ENCODE measurements at regions not wholly inside any gene's neighbourhood (a gene's known extent, or its start where the extent isn't known, plus 50 kb on each side); places are given as distances from the start of the nearest gene placed in this dataset.

DNA sequence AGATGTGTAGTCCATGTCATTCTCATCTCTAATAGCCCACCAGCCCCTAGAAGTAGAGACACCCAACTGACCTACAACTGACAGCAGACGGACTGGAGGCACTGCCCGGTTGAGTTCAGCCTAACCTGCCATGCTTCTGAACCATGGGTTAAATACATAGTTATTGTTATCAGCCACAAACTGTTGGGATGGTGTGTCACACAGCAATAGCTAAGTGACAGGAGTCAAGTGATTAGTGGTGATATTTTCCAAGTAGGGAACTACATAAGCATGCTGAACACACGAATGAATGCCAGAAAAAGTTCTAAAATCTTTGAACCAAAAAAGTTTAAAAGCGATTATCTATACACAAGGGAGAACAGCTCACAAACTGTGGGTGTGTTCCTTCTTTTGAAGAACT lies 80.1 kb downstream of the SYNE3 start:
- Histone ChIP-seq H4K20me1 (ENCODE audit: control insufficient read depth, extremely low read depth, insufficient read depth, low read length) (no peaks in the 10 kb centered on the region), H3K9ac (ENCODE audit: control insufficient read depth, extremely low read depth, insufficient read depth, low read length) (no peak overlapping the region), H3K4me3 (ENCODE audit: control insufficient read depth in 2 of 3, extremely low read depth in 1 of 3, insufficient read depth in 2 of 3, low read depth in 1 of 3, low read length in 3 of 3) (no peak overlapping the region), H3K4me1 (ENCODE audit: control insufficient read depth, extremely low read depth, insufficient read depth, low read length) (no peaks in the 10 kb centered on the region), H3K79me2 (ENCODE audit: control insufficient read depth, insufficient read depth, low read length) (no peaks in the 10 kb centered on the region), H3K4me2 (ENCODE audit: control insufficient read depth, extremely low read depth, insufficient read depth, low read depth, low read length) (no peak overlapping the region), H2AFZ (ENCODE audit: control insufficient read depth, low read length) (no peak overlapping the region), H3K27ac (ENCODE audit: control insufficient read depth, insufficient read depth, low read length) (no peak overlapping the region), H3K9me3 (ENCODE audit: control insufficient read depth, low read depth, low read length) (no peaks in the 10 kb centered on the region), H3K9me1 (ENCODE audit: control insufficient read depth, extremely low read depth, insufficient read depth, low read length) (no peaks in the 10 kb centered on the region), H3K36me3 (ENCODE audit: control insufficient read depth in 2 of 2, extremely low read depth in 1 of 2, insufficient read depth in 2 of 2, low read length in 2 of 2) (peaks cover 0 to 4% of the 10 kb centered on the region in 2 experiments), H3K27me3 (ENCODE audit: control insufficient read depth, extremely low read depth, insufficient read depth, low read length) (no peaks in the 10 kb centered on the region)
- no peak for TF ChIP-seq EZH2 (IDR thresholded peaks at IDR 0.05; ENCODE audit: low read length)
- TF ChIP-seq, protein P1, sequence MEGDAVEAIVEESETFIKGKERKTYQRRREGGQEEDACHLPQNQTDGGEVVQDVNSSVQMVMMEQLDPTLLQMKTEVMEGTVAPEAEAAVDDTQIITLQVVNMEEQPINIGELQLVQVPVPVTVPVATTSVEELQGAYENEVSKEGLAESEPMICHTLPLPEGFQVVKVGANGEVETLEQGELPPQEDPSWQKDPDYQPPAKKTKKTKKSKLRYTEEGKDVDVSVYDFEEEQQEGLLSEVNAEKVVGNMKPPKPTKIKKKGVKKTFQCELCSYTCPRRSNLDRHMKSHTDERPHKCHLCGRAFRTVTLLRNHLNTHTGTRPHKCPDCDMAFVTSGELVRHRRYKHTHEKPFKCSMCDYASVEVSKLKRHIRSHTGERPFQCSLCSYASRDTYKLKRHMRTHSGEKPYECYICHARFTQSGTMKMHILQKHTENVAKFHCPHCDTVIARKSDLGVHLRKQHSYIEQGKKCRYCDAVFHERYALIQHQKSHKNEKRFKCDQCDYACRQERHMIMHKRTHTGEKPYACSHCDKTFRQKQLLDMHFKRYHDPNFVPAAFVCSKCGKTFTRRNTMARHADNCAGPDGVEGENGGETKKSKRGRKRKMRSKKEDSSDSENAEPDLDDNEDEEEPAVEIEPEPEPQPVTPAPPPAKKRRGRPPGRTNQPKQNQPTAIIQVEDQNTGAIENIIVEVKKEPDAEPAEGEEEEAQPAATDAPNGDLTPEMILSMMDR (optimal IDR thresholded peaks at IDR 0.05 in 1 of 3, IDR thresholded peaks at IDR 0.05 in 1 of 3, conservative IDR thresholded peaks at IDR 0.05 in 1 of 3; ENCODE audit: extremely low read depth in 1 of 3, insufficient read depth in 2 of 3, low read length in 3 of 3), result no peak
- FAIRE-seq, result no peak
- dilution Hi-C loops (cut with MboI; ENCODE audit: extremely low pct_ligation_motif_present, low sequenced_read_pairs), result no loop called here
- DNase-seq (ENCODE audit: low read depth, low spot score), result no peak

DNA sequence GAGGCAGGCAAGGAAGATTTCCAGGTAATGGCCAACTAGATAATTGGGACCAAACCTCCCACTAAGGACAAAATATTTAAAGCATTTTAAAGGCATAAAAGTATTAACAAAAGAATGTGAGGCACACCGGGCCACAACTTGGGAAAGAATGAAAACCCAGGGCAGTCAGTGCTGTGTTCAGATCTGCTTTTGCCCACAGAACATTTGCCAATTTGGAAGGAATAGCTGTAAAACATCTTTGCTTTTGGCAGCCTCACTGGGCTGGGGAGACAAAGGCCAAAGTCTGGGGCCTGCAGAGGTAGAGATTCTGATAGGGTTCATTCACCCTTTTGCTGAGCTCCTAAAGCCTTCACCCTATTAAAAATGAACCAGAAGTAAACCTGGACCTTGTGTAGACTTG lies 82.3 kb downstream of the SYNE3 start:
- Histone ChIP-seq H3K9me3 (ENCODE audit: control insufficient read depth, low read depth, low read length) (no peaks in the 10 kb centered on the region), H3K27me3 (ENCODE audit: control insufficient read depth, extremely low read depth, insufficient read depth, low read length) (no peaks in the 10 kb centered on the region), H3K9ac (ENCODE audit: control insufficient read depth, extremely low read depth, insufficient read depth, low read length) (no peak overlapping the region), H3K4me2 (ENCODE audit: control insufficient read depth, extremely low read depth, insufficient read depth, low read depth, low read length) (no peak overlapping the region), H3K9me1 (ENCODE audit: control insufficient read depth, extremely low read depth, insufficient read depth, low read length) (no peaks in the 10 kb centered on the region), H3K79me2 (ENCODE audit: control insufficient read depth, insufficient read depth, low read length) (no peaks in the 10 kb centered on the region), H3K4me3 (ENCODE audit: control insufficient read depth in 2 of 3, extremely low read depth in 1 of 3, insufficient read depth in 2 of 3, low read depth in 1 of 3, low read length in 3 of 3) (no peak overlapping the region), H4K20me1 (ENCODE audit: control insufficient read depth, extremely low read depth, insufficient read depth, low read length) (no peaks in the 10 kb centered on the region), H3K36me3 (ENCODE audit: control insufficient read depth in 2 of 2, extremely low read depth in 1 of 2, insufficient read depth in 2 of 2, low read length in 2 of 2) (peaks cover 0 to 4% of the 10 kb centered on the region in 2 experiments), H2AFZ (ENCODE audit: control insufficient read depth, low read length) (no peak overlapping the region), H3K4me1 (ENCODE audit: control insufficient read depth, extremely low read depth, insufficient read depth, low read length) (no peaks in the 10 kb centered on the region), H3K27ac (ENCODE audit: control insufficient read depth, insufficient read depth, low read length) (no peak overlapping the region)
- DNase-seq (ENCODE audit: low read depth, low spot score) (no peak), FAIRE-seq (no peak)
- TF ChIP-seq, protein P1 (optimal IDR thresholded peaks at IDR 0.05 in 1 of 3, IDR thresholded peaks at IDR 0.05 in 1 of 3, conservative IDR thresholded peaks at IDR 0.05 in 1 of 3; ENCODE audit: extremely low read depth in 1 of 3, insufficient read depth in 2 of 3, low read length in 3 of 3), result no peak
- TF ChIP-seq EZH2 (IDR thresholded peaks at IDR 0.05; ENCODE audit: low read length), result no peak
- dilution Hi-C loops (cut with MboI; ENCODE audit: extremely low pct_ligation_motif_present, low sequenced_read_pairs), result no loop called here

Measured in keratinocyte (primary cell).